ENCODE measurements at regions not wholly inside any gene's neighbourhood (a gene's known extent, or its start where the extent isn't known, plus 50 kb on each side); places are given as distances from the start of the nearest gene placed in this dataset.
"Not testable (repeated sequence)": the region's sequence is repeated elsewhere in the genome, so short reads cannot be mapped to it uniquely, and the experiment has no call there.

GRCh38 chr5:152701305-152701949, 296.3 kb upstream of the NMUR2 start:
- no peak for ATAC-seq
- no peak for DNase-seq

- DNase-seq (no peak), ATAC-seq (no peak)
Measured at GRCh38 chr5:152704286-152704685, 299.2 kb upstream of the NMUR2 start.

DNA sequence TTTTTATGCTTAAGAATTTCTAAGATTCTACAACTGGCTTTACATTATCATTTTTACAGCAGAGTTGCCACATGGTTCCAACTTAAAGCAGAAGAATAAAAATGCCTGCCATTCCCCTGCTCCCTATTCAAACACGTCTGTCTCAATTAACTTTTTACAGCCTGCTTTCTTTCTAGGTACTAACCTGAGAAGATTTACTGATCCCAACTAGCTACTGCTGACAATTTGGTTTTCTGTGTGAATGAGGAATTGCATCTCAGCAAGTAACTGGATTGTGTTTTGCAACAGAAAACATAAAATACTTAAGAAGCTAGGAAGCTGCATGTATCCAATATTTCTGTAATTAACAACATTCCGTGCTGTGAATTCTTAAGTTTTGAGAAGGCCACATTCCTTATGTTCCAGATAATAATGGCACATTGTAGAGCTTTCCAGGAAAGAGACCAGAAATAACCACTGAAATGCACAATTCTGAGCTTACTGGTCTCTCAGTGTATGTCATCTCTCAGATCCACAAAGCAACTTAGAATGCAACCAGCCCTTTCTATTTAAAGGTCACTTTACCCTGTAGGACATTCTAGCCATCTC, 306.8 kb upstream of the NMUR2 start:
- ATAC-seq = no peak

GRCh38 chr5:152717393-152717792, 312.3 kb upstream of the NMUR2 start:
- DNase-seq (no peak), ATAC-seq (no peak)

More for the DNA sequence above, 306.8 kb upstream of the NMUR2 start:
- DNase-seq = no peak

DNA sequence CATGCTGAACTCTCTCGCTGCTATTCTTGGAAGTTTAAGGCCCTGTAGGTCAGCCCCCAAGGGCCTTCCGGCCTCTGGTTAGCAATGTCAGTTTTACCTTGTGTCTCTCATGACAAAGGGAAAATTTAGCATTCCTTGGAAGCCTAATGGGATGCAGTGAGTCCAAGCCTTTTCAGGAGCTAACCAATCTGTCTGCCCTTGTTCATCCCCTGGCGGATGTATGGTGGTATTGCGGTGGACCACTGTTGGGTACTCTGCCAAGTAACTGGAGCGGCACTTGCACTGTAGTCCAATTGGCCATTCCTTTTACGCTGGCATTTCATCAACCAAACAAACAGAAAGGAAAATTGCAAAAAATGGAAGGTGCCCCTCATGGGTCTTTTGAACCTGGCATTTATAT, 318.4 kb upstream of the NMUR2 start:
- ATAC-seq (no peak), DNase-seq (no peak)

DNA sequence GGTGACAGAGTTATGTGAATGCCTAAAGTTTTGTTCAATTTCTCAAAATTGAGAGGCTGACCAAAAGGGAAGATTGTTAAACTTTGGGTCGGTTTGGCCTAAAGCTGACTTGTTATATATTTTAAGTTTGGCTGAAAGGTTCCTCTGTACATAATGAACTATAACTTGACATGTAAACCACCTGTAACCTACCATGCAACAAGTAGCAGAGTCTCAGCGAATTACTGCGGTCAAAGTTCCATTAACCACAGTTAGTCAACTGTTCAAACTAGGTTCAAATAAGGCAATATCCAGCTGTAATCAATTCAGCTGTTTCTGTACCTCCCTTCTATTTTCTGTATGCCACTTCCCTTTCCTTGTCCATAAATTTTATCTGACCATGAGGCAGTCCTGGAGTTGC, 325.1 kb upstream of the NMUR2 start:
- ATAC-seq = no peak
- DNase-seq = no peak

DNA sequence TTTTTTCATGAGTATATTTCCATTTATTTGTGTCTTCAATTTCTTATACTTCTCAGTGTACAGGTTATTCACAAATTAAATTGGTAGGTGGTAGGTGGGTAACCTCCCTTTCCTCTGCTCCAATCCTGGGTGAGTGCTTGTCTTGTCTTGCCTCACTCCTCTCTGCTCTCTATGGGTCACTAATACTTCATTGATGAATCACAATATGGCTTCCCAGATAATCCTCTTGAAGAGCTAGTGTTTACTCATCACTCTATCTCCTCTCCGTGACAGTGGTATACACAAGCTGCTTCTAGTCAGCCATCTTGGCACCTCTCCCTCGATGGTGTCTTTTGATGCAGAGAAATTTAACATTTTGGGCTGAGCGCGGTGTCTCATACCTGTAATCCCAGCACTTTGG, 331.8 kb upstream of the NMUR2 start:
- ATAC-seq (no peak), DNase-seq (no peak)

GRCh38 chr5:152739916-152740315, 334.8 kb upstream of the NMUR2 start:
- DNase-seq (no peak), ATAC-seq (no peak)

GRCh38 chr5:152741126-152741525, 336.0 kb upstream of the NMUR2 start:
- ATAC-seq, DNase-seq: not testable (repeated sequence)

DNA sequence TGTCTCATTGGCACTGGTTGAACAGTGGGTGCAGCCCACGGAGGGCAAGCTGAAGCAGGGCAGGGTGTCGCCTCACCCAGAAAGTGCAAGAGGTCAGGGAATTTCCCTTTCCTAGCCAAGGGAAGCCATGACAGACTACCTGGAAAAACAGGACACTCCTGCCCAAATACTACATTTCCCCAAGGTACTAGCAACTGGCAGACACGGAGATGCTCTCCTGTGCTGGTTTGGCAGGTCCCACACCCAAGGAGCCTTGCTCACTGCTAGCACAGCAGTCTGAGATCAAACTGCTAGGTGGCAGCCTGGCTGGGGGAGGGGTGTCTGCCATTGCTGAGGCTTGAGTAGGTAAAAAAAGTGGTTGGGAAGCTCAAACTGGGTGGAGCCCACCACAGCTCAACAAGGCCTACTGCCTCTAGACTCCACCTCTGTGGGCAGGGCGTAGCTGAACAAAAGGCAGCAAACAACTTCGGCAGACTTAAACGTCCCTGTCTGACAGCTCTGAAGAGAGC, 382.7 kb upstream of the NMUR2 start:
- not testable (repeated sequence) for DNase-seq, ATAC-seq

DNA sequence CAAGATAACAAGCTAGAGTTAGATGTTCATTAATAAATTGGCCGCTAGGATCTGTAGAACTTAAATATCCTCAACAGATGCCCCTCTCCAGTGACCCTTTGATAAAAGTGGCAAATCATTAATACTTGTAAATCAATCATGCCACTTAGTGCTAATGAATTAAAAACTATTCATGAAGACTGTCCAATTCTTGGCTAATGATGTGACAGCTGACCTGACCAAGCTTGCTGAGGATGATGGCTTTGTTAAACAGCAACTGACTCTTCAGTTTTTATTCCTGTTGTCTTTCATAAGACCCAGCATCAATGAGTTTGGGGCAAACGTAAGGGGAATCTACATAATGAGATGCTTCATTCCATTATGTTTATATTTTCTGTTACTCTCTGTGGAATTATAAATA, 396.8 kb upstream of the NMUR2 start:
- DNase-seq = no peak
- ATAC-seq = no peak

DNA sequence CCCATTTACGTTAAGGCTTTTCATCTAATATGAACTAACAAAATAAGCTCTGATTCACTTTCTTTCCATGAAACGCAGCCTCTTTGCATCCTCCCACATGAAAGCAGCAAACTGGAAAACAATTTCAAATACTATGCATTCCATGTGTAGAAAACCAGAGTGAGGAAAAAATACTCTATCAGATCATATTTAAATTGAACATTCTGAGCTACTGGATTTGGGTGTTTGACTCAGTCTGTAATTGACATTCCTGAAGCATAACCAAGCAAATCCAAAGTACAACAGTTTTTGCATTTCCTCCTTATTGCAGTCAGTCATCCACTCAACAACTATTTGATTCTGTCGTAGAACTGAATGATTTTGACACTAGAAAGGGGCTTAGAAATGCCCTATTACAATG, 399.1 kb upstream of the NMUR2 start:
- no peak for DNase-seq
- no peak for ATAC-seq

DNA sequence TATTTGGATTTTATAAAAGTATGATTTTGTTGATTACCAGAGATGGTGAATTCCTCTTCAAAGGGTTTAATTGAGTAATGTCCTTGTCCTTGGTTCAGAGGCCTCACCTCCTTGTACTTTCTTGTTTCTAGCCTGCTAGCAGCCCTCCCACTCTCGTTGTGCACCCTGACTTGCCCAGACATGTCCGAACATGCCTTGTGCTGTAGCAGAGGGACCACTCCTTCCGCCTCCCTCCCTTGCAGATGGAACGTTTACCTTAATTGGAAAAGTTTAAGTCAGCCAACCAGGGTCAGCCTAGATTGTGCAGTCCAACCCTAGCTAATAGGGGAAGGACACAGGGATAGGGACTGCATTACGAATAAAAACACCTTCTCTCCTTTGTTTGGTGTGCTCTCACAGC, 406.9 kb upstream of the NMUR2 start:
- no peak for DNase-seq
- ATAC-seq = no peak

GRCh38 chr5:152813526-152813925, 408.4 kb upstream of the NMUR2 start:
- ATAC-seq (no peak), DNase-seq (no peak)

DNA sequence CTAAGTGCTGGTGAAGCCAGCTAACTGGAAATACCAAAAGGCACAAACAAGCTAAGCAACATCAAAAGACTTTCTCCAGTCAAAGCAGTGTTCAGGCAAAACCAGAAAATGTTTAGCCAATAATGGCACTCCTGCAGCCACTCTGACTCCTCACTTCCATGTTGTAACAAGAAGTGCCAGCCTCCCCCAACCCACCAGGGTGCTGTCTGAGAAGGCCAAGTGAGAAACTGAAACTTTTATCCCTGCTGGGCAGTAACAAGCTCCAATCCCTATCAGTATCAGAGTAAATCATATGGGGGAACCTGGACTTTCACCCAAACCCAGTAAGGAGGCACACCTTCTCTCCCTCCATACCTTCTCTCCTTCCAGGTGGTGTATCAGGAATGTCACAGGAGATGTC, 414.8 kb upstream of the NMUR2 start:
- DNase-seq = no peak
- ATAC-seq = no peak

GRCh38 chr5:152824316-152824715, 419.2 kb upstream of the NMUR2 start:
- ATAC-seq = no peak
- no peak for DNase-seq

GRCh38 chr5:152838241-152838786, 433.2 kb upstream of the NMUR2 start:
- no peak for ATAC-seq

GRCh38 chr5:152844713-152845112, 439.6 kb upstream of the NMUR2 start:
- DNase-seq = no peak
- ATAC-seq = no peak

More at GRCh38 chr5:152838241-152838786, 433.2 kb upstream of the NMUR2 start:
- no peak for DNase-seq

- ATAC-seq (no peak), DNase-seq (no peak)
Measured at GRCh38 chr5:152853361-152853760, 448.3 kb upstream of the NMUR2 start.

DNA sequence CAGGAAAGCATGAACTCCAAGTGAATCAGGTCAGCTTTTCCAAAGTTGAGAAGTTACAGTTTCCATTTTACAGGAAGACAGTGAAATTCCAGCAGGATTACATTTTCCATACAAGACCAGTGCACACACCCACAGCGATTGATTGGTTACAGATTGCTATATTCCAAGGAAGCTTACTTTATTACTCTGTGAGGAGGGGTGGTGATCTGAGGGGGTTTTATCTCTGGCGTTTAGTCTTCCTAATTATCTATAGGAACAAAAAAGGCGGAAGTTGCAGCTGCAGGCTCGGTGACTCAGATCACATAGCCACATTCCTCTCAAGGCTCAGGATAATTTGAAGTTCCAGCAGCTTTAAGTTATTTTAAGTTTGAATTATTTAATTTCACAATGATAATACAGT, 450.4 kb upstream of the NMUR2 start:
- ATAC-seq = no peak
- no peak for DNase-seq

- no peak for ATAC-seq
- no peak for DNase-seq
Measured at GRCh38 chr5:152861231-152861630, 456.2 kb upstream of the NMUR2 start.

- DNase-seq (no peak), ATAC-seq (no peak)
Measured at GRCh38 chr5:152864447-152864846, 459.4 kb upstream of the NMUR2 start.

- ATAC-seq = no peak
- no peak for DNase-seq
Measured at GRCh38 chr5:152864991-152865390, 459.9 kb upstream of the NMUR2 start.

- ATAC-seq = no peak
- no peak for DNase-seq
Measured at GRCh38 chr5:152869971-152870370, 464.9 kb upstream of the NMUR2 start.

Data from stimulated activated naive CD8-positive, alpha-beta T cell treated with anti-CD3 and anti-CD28 coated beads, Interleukin-15, Interleukin-2, amounts not matched to agents 100 U/mL and 50 U/mL, for 24 hours (primary cell).